ENCODE measurements at regions not wholly inside any gene's neighbourhood (a gene's known extent, or its start where the extent isn't known, plus 50 kb on each side); places are given as distances from the start of the nearest gene placed in this dataset.
"Not testable (repeated sequence)": the region's sequence is repeated elsewhere in the genome, so short reads cannot be mapped to it uniquely, and the experiment has no call there.

DNA sequence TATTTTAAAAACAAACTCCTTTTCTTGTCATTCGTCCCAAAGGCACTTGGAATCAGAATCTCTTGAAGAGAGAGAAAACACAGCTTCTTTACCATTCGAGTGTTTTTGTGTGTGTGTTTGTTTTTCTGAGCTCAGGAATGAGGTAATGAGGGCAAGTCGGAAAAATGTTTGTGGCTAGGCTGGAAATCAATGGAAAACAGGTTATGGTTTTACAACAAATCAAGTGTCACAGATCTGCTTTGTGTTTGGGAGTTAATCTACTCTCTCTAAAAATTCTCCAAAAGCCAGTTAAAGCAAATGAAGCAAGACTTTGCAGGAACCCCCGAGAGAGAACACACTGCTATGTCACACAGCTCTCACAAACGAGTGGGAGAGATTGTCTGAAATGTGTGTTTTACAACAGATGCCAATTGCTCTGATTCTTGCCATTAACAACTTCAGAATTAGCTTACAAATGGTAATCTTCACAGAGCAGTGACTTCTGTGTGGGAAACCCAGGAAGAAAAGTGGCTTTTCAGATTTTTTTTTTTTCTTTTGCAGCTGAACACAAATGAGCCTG is 264.1 kb downstream of the CBLL2 start:
- no peak for DNase-seq

DNA sequence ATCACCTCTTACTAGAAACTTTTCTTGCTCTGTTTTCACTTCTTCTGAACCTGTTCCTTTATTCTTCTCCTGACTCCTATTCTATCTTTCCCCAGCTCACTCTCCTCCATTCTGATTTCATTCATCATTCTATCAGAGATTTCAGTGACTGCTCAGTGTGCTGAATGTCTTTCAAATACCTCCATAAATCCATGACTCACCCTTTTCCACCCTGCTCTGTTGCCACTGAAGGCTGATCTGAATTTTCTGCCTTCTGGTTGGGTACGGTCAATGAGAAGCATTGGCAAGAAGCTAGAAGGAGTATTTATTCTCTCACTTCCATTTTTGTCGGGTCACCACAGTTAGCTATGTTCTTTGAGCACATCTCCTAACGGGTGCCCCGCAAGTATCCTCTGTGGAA is 265.9 kb downstream of the CBLL2 start:
- DNase-seq: no peak

DNA sequence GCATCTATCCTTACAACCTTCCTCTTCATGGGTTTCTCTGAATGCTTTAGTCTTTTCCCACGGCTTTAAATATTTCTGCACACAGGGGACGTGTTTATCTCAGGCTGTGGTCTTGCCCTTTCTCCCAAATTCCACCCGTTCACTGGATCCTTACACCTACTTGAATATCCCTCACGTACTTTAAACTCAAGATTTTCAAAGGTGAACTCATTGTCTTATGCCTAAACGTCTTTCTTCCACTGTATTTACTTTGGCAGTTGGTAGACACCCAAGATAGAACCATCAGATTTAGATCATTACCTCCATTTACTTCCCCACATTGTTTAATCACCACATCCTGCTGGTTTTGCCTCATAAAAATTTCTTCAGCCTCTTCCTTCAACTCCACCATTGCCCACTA is 269.2 kb downstream of the CBLL2 start:
- DNase-seq: no peak

DNA sequence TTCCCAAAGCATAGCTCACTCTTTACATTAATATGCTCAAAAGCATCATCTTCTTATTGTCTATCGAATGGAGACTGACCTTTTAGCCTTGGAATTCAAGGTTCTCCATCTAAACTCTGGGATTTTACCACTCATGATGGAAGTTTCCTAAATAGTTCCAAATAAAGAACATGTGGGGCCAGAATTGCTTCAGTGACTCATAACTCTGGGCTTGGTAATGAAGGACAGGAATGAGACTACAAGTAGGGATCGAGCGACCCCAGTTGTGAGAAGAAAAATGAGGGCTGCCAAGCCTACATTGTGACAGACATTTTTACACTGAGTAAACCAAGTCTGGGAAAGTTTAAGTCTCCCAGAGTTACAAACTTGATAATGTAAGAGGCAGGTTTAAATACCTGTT is 269.9 kb downstream of the CBLL2 start:
- DNase-seq: no peak

DNA sequence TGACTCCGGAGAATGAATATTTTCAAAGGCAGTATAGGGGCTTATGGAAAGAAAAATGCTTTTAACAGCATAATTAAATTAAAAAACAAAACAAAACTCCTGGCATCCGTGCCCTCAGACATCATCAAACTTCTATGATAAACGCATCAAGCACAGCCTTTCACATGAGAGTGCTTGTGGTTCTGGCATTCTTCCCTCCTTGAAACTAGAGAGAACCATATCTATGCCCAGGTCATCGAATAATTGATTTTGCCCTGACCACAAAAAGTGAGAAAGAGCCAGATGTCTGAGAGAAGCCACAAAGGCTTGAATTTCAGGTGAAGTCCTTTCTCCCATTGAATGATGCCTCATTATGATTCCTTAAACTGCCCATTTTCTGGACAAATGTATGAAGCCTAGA is 286.8 kb downstream of the CBLL2 start:
- no peak for DNase-seq

DNA sequence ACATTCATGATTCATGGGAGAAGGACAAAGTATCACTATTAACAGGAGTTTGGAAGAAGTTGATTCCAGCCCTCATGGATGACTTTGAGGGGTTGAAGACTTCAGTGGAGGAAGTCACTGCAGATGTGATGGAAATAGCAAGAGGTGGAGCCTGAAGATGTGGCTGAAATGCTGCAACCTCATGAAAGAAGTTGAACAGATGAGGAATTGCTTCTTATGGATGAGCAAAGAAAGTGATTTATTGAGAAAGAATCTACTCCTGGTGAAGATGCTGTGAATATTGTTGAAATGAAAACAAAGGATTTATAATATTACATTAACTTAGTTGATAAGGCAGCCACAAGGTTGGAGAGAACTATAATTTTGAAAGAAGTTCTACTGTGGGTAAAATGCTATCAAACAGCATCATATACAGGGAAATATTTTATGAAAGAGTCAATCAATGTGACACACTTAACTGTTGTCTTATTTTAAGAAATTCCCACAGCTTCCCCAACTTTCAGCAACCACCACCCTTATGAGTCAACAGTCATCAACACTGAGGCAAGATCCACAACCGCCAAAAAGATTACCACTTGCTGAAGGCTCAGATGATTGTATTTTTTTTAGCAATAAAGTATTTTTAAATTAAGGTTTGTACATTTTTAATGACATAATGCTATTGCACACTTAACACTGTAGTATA is 302.6 kb downstream of the CBLL2 start:
- DNase-seq: no peak

DNA sequence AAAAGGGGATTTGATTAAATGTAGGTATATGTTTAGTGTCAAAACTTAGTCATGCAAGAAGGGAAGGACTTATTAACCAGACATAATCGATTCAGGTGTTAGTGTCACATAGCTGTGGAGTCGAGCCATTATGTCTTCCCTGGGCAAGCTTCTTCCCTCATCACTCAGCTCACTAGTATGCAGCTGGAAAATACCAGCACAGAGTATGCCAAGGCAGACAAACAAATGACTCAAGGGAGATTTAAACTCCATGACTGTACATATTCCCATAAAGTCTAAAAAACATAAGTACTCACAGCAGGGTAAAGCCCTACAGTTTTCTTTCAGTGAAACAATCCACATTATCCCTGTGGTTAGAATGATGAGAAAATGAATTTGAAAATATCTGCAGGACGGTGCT is 304.5 kb downstream of the CBLL2 start:
- peak; percentile 0 for DNase-seq

DNA sequence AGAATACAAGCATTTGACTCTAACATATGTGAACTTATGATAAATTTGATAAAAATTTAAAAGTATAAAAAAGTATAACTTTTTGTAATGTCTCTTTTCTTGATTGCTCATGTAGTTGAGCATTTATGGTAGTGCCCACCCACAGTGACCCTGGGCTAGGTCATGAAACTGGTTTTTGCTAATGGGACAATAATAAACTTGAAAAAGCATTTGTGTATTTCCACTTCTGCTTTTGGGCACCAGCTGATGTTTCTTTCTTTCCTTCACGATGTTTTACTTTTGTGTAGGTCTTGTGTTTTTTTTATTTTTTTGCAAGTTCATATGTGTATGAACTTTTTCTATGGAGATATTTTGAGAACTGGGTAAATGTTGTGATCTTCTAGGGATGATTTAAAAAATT is 313.1 kb downstream of the CBLL2 start:
- DNase-seq: no peak

DNA sequence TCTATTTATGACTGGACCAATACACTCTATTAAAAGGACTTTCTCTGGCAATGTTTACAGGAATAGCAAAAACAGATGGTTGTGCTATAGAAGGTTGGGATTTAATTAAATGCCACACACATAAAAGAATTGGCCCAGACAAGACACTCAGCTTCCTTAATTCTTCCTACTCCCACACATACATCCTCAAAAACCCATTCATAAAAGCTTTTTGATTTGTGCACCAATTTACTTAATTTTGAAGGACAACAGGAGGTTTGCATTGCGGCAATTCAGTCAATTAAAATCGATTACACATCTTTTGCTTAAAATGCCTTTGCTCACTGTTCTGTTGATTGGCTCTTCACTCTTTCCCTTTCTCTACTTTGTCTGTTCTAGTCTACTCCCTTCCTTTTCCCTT is 317.1 kb downstream of the CBLL2 start:
- DNase-seq: no peak

DNA sequence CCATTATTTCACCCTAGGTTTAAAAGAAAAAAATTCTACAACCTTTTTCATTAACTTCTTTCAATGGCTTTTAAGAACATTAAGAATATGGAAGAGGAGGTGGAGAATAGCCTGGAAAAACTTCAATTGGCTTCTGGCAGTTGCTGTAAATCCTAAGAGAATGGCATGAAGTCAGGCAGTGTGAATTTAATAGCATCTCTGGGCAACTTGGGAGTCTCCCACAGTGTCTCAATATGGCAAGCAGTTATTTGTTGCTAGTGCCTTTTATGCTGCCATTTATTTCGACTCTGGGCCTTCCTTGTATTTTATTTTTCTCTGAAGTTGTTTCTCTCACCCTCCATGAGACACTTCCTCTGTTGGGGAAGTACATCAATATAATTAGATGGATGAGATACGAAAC is 322.1 kb downstream of the CBLL2 start:
- no peak for DNase-seq

DNA sequence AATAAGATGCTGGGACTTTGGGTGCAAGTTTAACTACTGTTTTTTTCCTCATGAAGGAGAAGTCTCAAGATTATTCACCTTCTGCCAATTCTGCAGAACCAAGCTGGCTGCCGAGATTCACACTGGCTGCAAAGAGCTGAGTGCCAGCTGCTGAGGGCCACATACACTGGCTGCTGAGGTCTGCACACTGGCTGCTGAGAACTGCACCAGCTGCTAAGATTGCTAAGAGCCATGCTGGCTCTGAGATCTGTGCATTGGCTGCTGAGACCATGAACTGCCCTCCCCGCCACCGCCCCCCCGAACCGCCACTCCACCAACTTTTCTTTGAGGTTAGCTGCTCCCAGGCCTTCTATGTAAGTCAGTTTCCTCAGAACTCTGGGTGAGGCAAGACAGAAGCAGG is 330.3 kb downstream of the CBLL2 start:
- DNase-seq: no peak

DNA sequence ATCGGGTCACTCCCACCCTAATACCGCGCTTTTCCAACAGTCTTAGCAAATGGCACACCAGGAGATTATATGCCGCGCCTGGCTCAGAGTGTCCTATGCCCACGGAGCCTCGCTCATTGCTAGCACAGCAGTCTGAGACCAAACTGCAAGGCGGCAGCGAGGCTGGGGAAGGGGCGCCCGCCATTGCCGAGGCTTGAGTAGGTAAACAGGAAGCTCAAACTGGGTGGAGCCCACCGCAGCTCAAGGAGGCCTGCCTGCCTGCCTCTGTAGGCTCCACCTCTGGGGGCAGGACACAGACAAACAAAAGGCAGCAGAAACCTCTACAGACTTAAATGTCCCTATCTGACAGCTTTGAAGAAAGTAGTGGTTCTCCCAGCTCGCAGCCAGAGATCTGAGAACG is 336.7 kb downstream of the CBLL2 start:
- not testable (repeated sequence) for DNase-seq

DNA sequence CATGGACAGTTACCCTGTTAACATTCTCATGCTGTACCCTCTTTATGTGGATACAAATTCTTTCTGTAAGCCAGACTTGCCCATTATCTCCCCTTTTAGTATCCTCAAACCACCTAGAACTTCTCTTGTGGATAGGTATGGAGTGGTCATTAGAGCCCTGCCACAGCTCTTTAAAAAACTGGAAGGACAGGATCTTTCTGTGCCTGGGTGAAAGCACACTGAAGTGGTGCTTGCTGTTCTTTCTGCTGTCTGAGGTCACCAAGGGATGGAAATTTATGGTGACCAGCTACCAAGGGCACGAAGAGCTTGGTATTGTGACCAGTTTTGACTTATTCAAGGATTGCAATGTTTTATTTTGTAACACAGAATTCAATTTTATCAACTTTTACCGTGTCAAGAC is 344.2 kb downstream of the CBLL2 start:
- DNase-seq: no peak

DNA sequence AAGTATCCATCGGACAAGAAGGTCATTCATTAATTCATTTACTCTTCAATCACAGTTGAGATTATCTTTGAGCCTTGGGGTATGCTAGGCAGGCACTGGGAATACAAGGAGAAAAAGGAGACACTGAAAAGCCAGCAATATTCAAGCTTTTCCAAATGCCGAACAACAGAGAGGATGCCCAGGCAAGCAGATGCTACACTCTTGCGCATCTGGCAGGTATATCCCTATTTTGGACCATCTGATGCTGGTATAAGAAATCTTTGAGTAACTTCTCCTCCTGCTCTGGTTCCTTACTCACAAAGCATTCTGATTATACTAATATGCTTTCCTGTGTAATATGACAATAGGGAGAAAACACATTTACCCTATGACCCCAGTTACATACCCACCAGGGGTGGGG is 354.9 kb downstream of the CBLL2 start:
- DNase-seq: no peak

DNA sequence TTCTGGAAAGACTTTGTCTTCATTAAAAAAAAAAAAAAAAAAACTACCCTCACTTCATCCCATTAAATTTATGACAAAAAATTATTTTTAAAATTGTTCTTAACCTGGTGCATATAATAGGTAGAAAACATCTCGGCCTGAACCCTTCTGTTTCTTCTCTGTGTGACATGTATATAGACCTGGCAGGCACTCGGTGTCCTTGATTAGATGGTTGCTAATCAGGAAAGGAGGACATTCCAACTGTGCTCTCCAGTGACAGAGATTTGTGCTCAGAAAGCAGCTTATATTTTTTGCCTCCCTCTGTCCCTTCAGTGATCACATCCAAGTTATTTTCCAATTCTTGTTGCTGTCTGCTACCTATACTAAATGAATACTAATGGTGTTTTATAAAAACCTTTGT is 355.6 kb downstream of the CBLL2 start:
- no peak for DNase-seq

DNA sequence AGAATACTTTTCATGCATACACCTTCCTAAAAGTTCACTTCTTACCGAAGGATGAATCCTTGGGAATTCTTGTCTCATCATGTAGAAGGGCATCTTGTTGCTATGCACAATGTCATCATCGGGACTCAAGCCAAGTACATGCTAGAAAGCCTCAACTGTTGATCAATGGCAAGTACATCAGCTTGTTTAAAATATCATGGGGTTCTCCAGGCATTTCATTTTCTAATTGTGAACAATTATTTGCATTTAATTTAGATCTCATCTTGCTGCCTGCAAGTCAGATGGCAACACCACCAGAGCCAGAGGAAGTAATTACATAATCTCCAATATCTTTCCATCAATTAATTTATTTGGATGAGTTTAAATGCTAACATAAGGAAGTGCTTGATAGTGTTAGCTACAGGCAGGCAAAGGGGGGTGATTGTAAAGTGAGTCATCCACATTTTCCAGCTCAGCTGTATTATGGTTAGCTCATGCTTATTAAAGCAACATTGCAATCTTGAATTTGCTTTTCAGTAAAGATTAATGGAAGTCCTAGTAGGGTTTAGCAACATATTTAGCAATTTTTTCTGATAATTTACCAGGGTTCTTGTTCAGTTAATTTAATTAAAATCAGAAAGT is 356.5 kb downstream of the CBLL2 start:
- DNase-seq: no peak

DNA sequence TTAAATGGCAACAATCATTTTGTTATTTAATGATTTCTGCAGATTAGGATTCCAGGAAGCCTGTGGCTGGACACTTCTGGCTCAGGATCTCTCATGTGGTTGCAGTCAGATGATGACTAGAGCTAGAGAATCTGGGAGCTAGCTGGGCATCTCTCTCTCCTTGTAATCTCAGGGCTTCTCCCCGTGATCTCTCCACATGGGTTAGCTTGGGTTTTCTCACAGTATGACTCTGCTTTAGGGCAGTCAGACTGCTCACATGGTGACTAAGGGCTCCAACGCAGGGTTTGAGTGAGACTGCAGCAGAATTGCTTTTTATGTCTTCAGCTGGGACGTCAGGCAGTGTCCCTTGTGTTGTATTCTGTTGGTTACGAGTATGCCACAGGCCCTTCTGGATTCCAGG is 361.4 kb downstream of the CBLL2 start:
- no peak for DNase-seq

DNA sequence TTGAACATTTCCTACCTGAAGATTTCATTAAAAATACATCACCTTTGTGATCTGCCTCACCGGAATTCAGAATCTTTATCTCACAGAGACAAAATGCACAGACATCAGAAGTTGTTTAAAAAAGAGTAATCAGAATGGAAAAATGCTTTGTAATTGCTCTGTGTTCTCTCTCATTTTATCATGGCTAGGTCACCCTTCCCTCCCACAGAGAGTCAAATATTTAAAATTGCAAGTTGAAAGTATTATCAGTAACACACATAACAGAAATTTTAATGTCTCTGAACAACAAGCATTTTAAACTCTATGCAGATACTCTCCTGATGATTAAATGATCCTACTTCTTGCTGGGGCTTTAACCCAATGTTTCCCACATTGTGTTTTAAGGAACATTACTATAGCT is 362.0 kb downstream of the CBLL2 start:
- no peak for DNase-seq

DNA sequence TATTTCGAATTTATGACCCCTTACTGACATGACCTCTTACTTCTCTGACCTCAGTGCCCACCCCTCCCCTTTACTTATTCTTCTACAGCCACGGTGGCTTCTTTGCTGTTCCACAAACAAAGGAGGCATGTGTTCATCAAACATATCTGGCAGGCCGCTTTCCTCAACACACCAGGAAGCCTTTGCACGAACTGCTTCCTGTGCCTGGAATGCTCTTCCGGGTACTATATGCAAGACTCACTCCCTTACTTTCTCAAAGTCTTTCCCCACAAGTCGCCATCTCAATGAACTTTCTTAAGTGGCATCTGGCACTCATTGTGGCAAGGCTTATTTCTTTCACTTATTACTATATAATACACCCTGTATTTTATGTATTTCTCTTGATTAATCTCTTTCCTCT is 351.5 kb upstream of the DDX53 start:
- no peak for DNase-seq

DNA sequence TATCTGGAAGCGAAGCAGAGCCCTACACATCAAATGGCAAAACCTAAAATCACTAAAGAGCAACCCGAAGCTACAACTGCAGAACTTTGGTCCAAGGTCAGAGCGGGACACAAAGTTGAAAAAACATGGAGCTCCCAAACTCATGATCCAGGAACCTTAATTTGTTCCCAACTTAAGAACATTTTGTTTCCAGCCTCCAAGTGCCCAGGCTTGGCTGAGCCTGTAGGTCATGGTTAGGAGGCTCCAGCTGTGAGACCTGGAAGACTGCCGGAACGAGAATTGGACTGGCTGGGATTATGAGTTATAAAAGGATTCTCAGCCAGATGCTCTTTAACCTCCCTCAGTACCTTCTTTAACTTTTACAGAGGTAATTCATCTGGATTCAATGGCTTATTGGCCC is 349.1 kb upstream of the DDX53 start:
- DNase-seq: no peak

DNA sequence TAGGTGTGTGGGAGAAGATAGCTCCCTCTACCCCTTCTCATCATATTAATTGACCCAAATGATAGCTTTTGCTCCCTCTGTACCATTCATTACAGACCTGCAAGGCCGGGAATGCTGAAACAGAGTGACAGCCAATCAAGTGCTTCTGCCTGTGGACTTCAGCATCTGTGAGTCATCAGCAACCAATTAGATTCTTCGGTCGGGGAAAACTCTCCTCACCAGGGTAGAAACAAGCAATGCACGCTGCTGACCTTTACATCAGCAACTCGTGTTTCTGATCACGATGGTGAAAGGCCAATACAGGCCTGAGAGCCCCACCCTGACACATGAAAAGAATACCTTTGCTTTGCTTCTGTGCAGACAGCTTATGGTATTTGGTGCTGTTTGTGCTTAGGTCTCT is 347.2 kb upstream of the DDX53 start:
- no peak for DNase-seq

DNA sequence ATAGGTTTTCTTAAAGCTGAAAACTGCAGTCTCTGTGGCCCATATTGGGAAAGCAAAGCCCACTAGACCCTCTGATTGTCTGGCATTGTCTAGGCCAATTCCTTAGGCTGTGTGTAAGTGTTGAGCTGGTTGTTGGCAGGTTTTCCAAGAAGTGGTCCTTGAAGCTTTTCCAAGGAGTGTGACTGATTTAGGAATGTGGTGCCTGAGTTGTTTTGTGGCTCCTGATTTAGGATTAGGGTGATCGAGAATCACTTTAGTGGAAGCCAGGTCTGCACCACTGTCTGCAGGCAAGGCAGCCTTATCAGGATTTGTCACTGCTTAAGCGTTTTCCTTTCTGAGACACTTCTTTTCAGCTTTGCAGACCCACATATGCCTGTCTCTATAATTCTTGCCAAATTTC is 339.0 kb upstream of the DDX53 start:
- DNase-seq: no peak

DNA sequence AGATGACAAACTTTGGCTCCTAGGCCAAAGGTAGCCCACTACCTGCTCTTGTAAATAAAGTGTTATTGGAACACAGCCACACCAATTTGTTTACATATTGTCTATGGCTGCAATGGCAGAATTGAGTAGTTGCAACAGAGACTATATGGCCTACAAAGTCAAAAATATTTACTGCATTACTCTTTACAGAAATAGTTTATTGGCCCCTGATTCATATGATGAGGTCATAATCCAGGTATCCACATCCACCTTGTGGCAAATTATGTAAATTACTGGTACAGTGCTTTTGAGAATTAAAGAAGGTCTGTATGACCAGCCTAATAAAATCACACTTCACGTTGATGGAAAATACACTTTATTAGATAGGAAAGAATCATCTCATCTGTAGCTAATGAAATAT is 337.0 kb upstream of the DDX53 start:
- no peak for DNase-seq

DNA sequence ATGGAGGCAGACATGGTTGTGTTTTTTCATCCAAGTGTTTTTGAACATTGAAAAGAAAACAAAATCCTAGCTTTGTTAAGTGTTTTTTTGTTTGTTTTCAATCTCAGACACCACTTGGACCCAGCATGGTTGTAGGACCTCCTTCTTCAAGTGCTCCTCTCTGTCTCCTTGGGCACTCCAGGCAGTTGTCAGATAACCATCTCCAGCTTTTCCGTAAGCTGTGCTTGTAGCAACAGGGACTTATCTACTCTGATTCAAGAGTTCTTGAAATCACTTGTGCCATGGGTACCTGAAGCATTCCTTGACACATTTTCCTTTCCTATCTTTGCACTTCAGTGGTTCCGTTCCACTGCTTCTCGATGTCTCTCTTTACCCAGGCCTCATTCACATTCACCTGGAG is 334.9 kb upstream of the DDX53 start:
- DNase-seq: no peak

DNA sequence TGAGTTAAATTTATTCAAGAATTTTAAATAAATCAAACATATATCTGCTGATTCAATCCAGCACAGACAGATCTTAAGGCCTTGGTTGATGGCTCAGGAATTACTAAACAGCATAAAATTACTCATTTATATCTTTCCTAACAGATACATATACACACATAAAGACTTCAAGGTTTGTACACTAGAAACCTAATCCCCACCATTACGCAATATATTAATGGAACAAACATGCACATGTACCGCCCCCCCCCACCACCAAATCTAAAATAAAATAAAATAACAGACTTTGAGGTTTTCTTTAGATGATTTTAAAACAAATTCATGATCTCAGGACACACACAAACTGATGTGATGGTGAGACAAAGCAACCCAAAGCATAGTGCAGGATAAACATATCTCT is 333.9 kb upstream of the DDX53 start:
- no peak for DNase-seq

All from T1000 (cell line).